HEK293 (cell line): ENCODE measurements at regions not wholly inside any gene's neighbourhood (a gene's known extent, or its start where the extent isn't known, plus 50 kb on each side); places are given as distances from the start of the nearest gene placed in this dataset.

Experiments used
- CTCF ChIA-PET: fragments of 350-600 bp; formaldehyde crosslinking; extraction: SDS; loops from one replicate; lab custom pipeline; 2021; ENCODE audit warnings: antibody characterized with exemption; lab: Yijun Ruan, JAX
- POLR2A ChIA-PET: fragments of 300-600 bp; formaldehyde crosslinking; extraction: SDS; loops from one replicate; lab custom pipeline; 2020; ENCODE audit warnings: antibody characterized with exemption, inconsistent platforms; lab: Yijun Ruan, JAX
- H3K27ac ChIP-seq: fragments of 200-500 bp; sonication (Bioruptor generic); 2 replicates; pipeline ENCODE4 v1.5.1; 2014; ENCODE audit warnings: low read depth, low read length, control low read depth, inconsistent platforms; ENCODE audit errors: extremely low read depth
- H3K36me3 ChIP-seq, 2 experiments: fragments of 200-500 bp in 1 of 2; sonication (Bioruptor generic) in 1 of 2; 1 replicate in 1 of 2; 2 replicates in 1 of 2; pipeline ENCODE4 v1.5.1; 2014 to 2017; ENCODE audit warnings: inconsistent platforms in 2 of 2, low read length in 2 of 2; ENCODE audit not compliant: control insufficient read depth in 2 of 2, insufficient read depth in 1 of 2
- H3K4me1 ChIP-seq: fragments of 200-500 bp; sonication (Bioruptor generic); 2 replicates; pipeline ENCODE4 v1.5.1; 2014; ENCODE audit warnings: mild to moderate bottlenecking, low read length, inconsistent platforms; ENCODE audit not compliant: control insufficient read depth, insufficient read depth
- H3K4me3 ChIP-seq: 2 replicates; pipeline ENCODE4 v1.5.1; 2011; ENCODE audit warnings: low read depth, mild to moderate bottlenecking, control low read depth, low read length, moderate library complexity
- H3K9me3 ChIP-seq: fragments of 200-500 bp; sonication (Bioruptor generic); 2 replicates; pipeline ENCODE4 v1.5.1; 2014; ENCODE audit warnings: low read depth, low read length, inconsistent platforms; ENCODE audit not compliant: control insufficient read depth, insufficient read depth
- FEZF1 ChIP-seq: fragments of 450-650 bp; formaldehyde crosslinking; IDR thresholded peaks from 2 replicates; pipeline ENCODE4 v1.5.1; 2016; ENCODE audit warnings: missing biosample characterization, missing genetic modification characterization
- GLI4 ChIP-seq: fragments of 450-650 bp; formaldehyde crosslinking; IDR thresholded peaks from 2 replicates; pipeline ENCODE4 v1.5.1; 2016; ENCODE audit warnings: missing biosample characterization, missing genetic modification characterization
- GLIS1 ChIP-seq: fragments of 450-650 bp; formaldehyde crosslinking; IDR thresholded peaks from 2 replicates; pipeline ENCODE4 v1.5.1; 2016; ENCODE audit warnings: missing biosample characterization, missing genetic modification characterization
- HIC1 ChIP-seq: fragments of 450-650 bp; formaldehyde crosslinking; IDR thresholded peaks from 2 replicates; pipeline ENCODE4 v1.5.1; 2016; ENCODE audit warnings: missing biosample characterization, missing genetic modification characterization
- INSM2 ChIP-seq: fragments of 450-650 bp; formaldehyde crosslinking; IDR thresholded peaks from 2 replicates; pipeline ENCODE4 v1.5.1; 2016; ENCODE audit warnings: missing biosample characterization, missing genetic modification characterization
- KLF9 ChIP-seq: fragments of 450-650 bp; formaldehyde crosslinking; IDR thresholded peaks from 2 replicates; pipeline ENCODE4 v1.5.1; 2016; ENCODE audit warnings: missing biosample characterization, missing genetic modification characterization, low read depth
- SALL2 ChIP-seq: fragments of 450-650 bp; formaldehyde crosslinking; IDR thresholded peaks from 2 replicates; pipeline ENCODE4 v1.5.0; 2017; ENCODE audit warnings: missing biosample characterization, mild to moderate bottlenecking, missing genetic modification characterization, borderline replicate concordance
- SETDB1 ChIP-seq: IDR thresholded peaks from one replicate; pipeline ENCODE4 v1.6.1; 2017; ENCODE audit warnings: mild to moderate bottlenecking, low read length, moderate library complexity, mixed read lengths; ENCODE audit not compliant: insufficient read length
- TRIM28 ChIP-seq: IDR thresholded peaks from 2 replicates; pipeline ENCODE4 v1.6.1; 2011; ENCODE audit warnings: low read length, control low read depth, borderline replicate concordance
- ZBTB17 ChIP-seq: fragments of 450-650 bp; formaldehyde crosslinking; IDR thresholded peaks from 2 replicates; pipeline ENCODE4 v1.5.1; 2016; ENCODE audit warnings: missing biosample characterization, missing genetic modification characterization
- ZBTB20 ChIP-seq: fragments of 450-650 bp; formaldehyde crosslinking; IDR thresholded peaks from 2 replicates; pipeline ENCODE4 v1.5.1; 2016; ENCODE audit warnings: missing biosample characterization, missing genetic modification characterization
- ZBTB49 ChIP-seq: fragments of 450-650 bp; formaldehyde crosslinking; IDR thresholded peaks from 2 replicates; pipeline ENCODE4 v1.5.1; 2016; ENCODE audit warnings: missing biosample characterization, missing genetic modification characterization, low read depth
- ZNF138 ChIP-seq: fragments of 450-650 bp; formaldehyde crosslinking; IDR thresholded peaks from 2 replicates; pipeline ENCODE4 v1.5.1; 2016; ENCODE audit warnings: missing biosample characterization, missing genetic modification characterization, borderline replicate concordance
- ZNF19 ChIP-seq: fragments of 450-650 bp; formaldehyde crosslinking; IDR thresholded peaks from 2 replicates; pipeline ENCODE4; 2016; ENCODE audit warnings: missing biosample characterization, missing genetic modification characterization, low read depth
- ZNF292 ChIP-seq: fragments of 450-650 bp; formaldehyde crosslinking; IDR thresholded peaks from 2 replicates; pipeline ENCODE4 v1.5.1; 2016; ENCODE audit warnings: low read depth, missing biosample characterization, missing genetic modification characterization, borderline replicate concordance
- ZNF423 ChIP-seq: fragments of 450-650 bp; formaldehyde crosslinking; IDR thresholded peaks from 2 replicates; pipeline ENCODE4 v1.5.1; 2016; ENCODE audit warnings: missing biosample characterization, missing genetic modification characterization
- ZNF529 ChIP-seq: fragments of 450-650 bp; formaldehyde crosslinking; IDR thresholded peaks from 2 replicates; pipeline ENCODE4 v1.5.1; 2017; ENCODE audit warnings: missing genetic modification characterization, missing biosample characterization; ENCODE audit not compliant: insufficient replicate concordance
- ZNF561 ChIP-seq: fragments of 450-650 bp; IDR thresholded peaks from 2 replicates; pipeline ENCODE4 v1.5.1; 2018; ENCODE audit warnings: missing biosample characterization, missing genetic modification characterization, borderline replicate concordance
- ZNF580 ChIP-seq: fragments of 450-650 bp; formaldehyde crosslinking; IDR thresholded peaks from 2 replicates; pipeline ENCODE4 v1.5.1; 2016; ENCODE audit warnings: missing biosample characterization, missing genetic modification characterization
- ZNF610 ChIP-seq: fragments of 450-650 bp; formaldehyde crosslinking; IDR thresholded peaks from 2 replicates; pipeline ENCODE4 v1.5.1; 2016; ENCODE audit warnings: missing biosample characterization, missing genetic modification characterization, borderline replicate concordance
- ZNF645 ChIP-seq: fragments of 450-650 bp; formaldehyde crosslinking; IDR thresholded peaks from 2 replicates; pipeline ENCODE4; 2016; ENCODE audit warnings: missing biosample characterization, missing genetic modification characterization
- ZNF654 ChIP-seq: fragments of 450-650 bp; formaldehyde crosslinking; IDR thresholded peaks from 2 replicates; pipeline ENCODE4 v1.5.1; 2016; ENCODE audit warnings: low read depth, missing biosample characterization, missing genetic modification characterization
- ZNF785 ChIP-seq: fragments of 450-650 bp; formaldehyde crosslinking; IDR thresholded peaks from 2 replicates; pipeline ENCODE4 v1.5.1; 2016; ENCODE audit warnings: missing biosample characterization, missing genetic modification characterization
- ZSCAN30 ChIP-seq: fragments of 450-650 bp; IDR thresholded peaks from 2 replicates; pipeline ENCODE4 v1.5.1; 2018; ENCODE audit warnings: missing biosample characterization, mild to moderate bottlenecking, missing genetic modification characterization, moderate library complexity

- Histone ChIP-seq H3K27ac (no peak overlapping the region), H3K36me3 (no peaks in the 10 kb centered on the region), H3K4me1 (no peaks in the 10 kb centered on the region), H3K4me3 (no peak overlapping the region), H3K9me3 (no peaks in the 10 kb centered on the region)
- CTCF ChIA-PET = interaction anchor here (0.6 to 1.6 kb wide), 8 partner anchors 42 to 260 kb away, joined by 3 to 5 read pairs (median 4); no protein-coding TSS in a partner anchor
- TF ChIP-seq ZNF292 (tag by site-specific recombination) (no peak), ZNF654 (tag by site-specific recombination) (no peak), ZNF610 (tag by site-specific recombination) (no peak), ZNF138 (tag by site-specific recombination) (no peak), SETDB1 (no peak), GLIS1 (no peak), FEZF1 (tag by site-specific recombination) (no peak)
- TF ChIP-seq, all 188 proteins: peak for 0
- POLR2A ChIA-PET = no interaction called here
These were observed 72.3 kb upstream of the SRRM3 start for GRCh38 chr7:76129366-76129765.

- no peaks in the 10 kb centered on the region for H3K4me1 ChIP-seq
- no peak overlapping the region for H3K4me3 ChIP-seq
- ChIA-PET CTCF (interaction anchor here (0.6 to 1.6 kb wide), 7 partner anchors 41 to 263 kb away, joined by 3 to 5 read pairs (median 4); no protein-coding TSS in a partner anchor), POLR2A (no interaction called here)
- H3K36me3 ChIP-seq = no peaks in the 10 kb centered on the region
- TF ChIP-seq ZNF423 (no peak), ZNF19 (tag by site-specific recombination) (no peak), ZBTB20 (tag by site-specific recombination) (no peak), INSM2 (tag by site-specific recombination) (no peak), GLI4 (no peak), ZSCAN30 (no peak), ZNF529 (tag by site-specific recombination) (no peak), TRIM28 (no peak), HIC1 (tag by site-specific recombination) (no peak), ZBTB49 (tag by site-specific recombination) (no peak), ZNF580 (tag by site-specific recombination) (no peak), KLF9 (no peak), SALL2 (tag by site-specific recombination) (no peak), ZNF645 (no peak), FEZF1 (tag by site-specific recombination) (no peak), ZNF561 (tag by site-specific recombination) (no peak), ZBTB17 (tag by site-specific recombination) (no peak), ZNF785 (no peak)
- H3K27ac ChIP-seq = no peak overlapping the region
- H3K9me3 ChIP-seq = no peaks in the 10 kb centered on the region
These were observed 71.9 kb upstream of the SRRM3 start for GRCh38 chr7:76129836-76130235.
